OCI-LY7 (cell line): ENCODE measurements at regions not wholly inside any gene's neighbourhood (a gene's known extent, or its start where the extent isn't known, plus 50 kb on each side); places are given as distances from the start of the nearest gene placed in this dataset.

ENCODE experiments used
- BruUV-seq: library from RNA; stranded (reverse); fragments of 400-500 nt; replicated peaks from 2 replicates; lab custom pipeline; 2021; lab: Mats Ljungman, UMichigan
- CTCF ChIA-PET: fragments of 300-600 bp; sonication (Branson Sonifier 250); formaldehyde crosslinking; loops from one replicate; lab custom pipeline; 2022; ENCODE audit warnings: antibody characterized with exemption; ENCODE audit not compliant: unreplicated experiment; lab: Charles Lee
- POLR2A ChIA-PET: fragments of 300-600 bp; sonication (Branson Sonifier 250); formaldehyde crosslinking; loops from one replicate; lab custom pipeline; 2022; ENCODE audit warnings: antibody characterized with exemption; lab: Charles Lee
- DNase-seq: peaks from one replicate; pipeline ENCODE4 v3.0.0-alpha.2; 2015; ENCODE audit warnings: low spot score
- H2AFZ ChIP-seq: fragments of 200-600 bp; sonication (generic), shearing (Covaris generic); 2 replicates; pipeline ENCODE4 v1.6.1; 2014; ENCODE audit warnings: mild to moderate bottlenecking, antibody characterized with exemption, low read length, moderate library complexity
- H3K27ac ChIP-seq: fragments of 200-600 bp; sonication (generic); 2 replicates; pipeline ENCODE4 v1.5.1; 2014; ENCODE audit warnings: mixed run types, low read depth, mild to moderate bottlenecking, moderate library complexity, low read length, inconsistent platforms; ENCODE audit not compliant: poor library complexity, severe bottlenecking
- H3K36me3 ChIP-seq: fragments of 200-600 bp; sonication (generic); 2 replicates; pipeline ENCODE4 v1.6.1; 2014; ENCODE audit warnings: mild to moderate bottlenecking, antibody characterized with exemption, low read length, moderate library complexity, mixed read lengths; ENCODE audit not compliant: insufficient read depth
- H3K4me1 ChIP-seq: fragments of 200-600 bp; sonication (generic); 2 replicates; pipeline ENCODE4 v1.5.1; 2014; ENCODE audit warnings: mild to moderate bottlenecking, low read length; ENCODE audit not compliant: insufficient read depth, poor library complexity, severe bottlenecking
- H3K4me2 ChIP-seq: fragments of 200-600 bp; sonication (generic); 2 replicates; pipeline ENCODE4 v1.6.1; 2014; ENCODE audit warnings: mild to moderate bottlenecking, low read length
- H3K4me3 ChIP-seq: fragments of 200-600 bp; sonication (generic); 2 replicates; pipeline ENCODE4 v1.5.1; 2014; ENCODE audit warnings: mild to moderate bottlenecking, low read depth, low read length; ENCODE audit not compliant: poor library complexity, severe bottlenecking
- H3K79me2 ChIP-seq: fragments of 200-600 bp; sonication (generic); 2 replicates; pipeline ENCODE4 v1.6.1; 2016; ENCODE audit warnings: low read depth, mild to moderate bottlenecking, low read length, moderate library complexity, mixed read lengths; ENCODE audit not compliant: insufficient read depth
- H3K9me2 ChIP-seq: fragments of 200-600 bp; sonication (generic); 2 replicates; pipeline ENCODE4 v1.6.1; 2016; ENCODE audit warnings: mild to moderate bottlenecking, low read length, mixed read lengths; ENCODE audit not compliant: insufficient read depth
- H3K9me3 ChIP-seq: fragments of 200-600 bp; sonication (generic); 2 replicates; pipeline ENCODE4 v1.6.1; 2014; ENCODE audit warnings: mild to moderate bottlenecking, mixed run types, low read length, mixed read lengths
- H4K20me1 ChIP-seq: fragments of 200-600 bp; sonication (generic); 2 replicates; pipeline ENCODE4 v1.6.1; 2014; ENCODE audit warnings: mild to moderate bottlenecking, antibody characterized with exemption, low read length, moderate library complexity, mixed read lengths; ENCODE audit not compliant: insufficient read depth
- EZH2phosphoT487 ChIP-seq: fragments of 200-600 bp; sonication (generic); IDR thresholded peaks from 2 replicates; pipeline ENCODE4 v1.6.1; 2018; ENCODE audit warnings: low read depth, borderline replicate concordance, mild to moderate bottlenecking, mixed run types, antibody characterized with exemption, low read length, moderate library complexity, mixed read lengths
- intact Hi-C: fragments of 100-400 bp; cut with micrococcal nuclease; formaldehyde crosslinking; loops from one replicate; pipeline ENCODE4 v1.10.0; 2022; ENCODE audit not compliant: unreplicated experiment
- TF ChIP-seq, protein P1 (sequence below): fragments of 200-600 bp; sonication (generic); conservative IDR thresholded peaks from 2 replicates; pipeline ENCODE4 v1.5.1; 2014; ENCODE audit warnings: mild to moderate bottlenecking, antibody characterized with exemption, low read length, moderate library complexity, mixed read lengths

DNA sequence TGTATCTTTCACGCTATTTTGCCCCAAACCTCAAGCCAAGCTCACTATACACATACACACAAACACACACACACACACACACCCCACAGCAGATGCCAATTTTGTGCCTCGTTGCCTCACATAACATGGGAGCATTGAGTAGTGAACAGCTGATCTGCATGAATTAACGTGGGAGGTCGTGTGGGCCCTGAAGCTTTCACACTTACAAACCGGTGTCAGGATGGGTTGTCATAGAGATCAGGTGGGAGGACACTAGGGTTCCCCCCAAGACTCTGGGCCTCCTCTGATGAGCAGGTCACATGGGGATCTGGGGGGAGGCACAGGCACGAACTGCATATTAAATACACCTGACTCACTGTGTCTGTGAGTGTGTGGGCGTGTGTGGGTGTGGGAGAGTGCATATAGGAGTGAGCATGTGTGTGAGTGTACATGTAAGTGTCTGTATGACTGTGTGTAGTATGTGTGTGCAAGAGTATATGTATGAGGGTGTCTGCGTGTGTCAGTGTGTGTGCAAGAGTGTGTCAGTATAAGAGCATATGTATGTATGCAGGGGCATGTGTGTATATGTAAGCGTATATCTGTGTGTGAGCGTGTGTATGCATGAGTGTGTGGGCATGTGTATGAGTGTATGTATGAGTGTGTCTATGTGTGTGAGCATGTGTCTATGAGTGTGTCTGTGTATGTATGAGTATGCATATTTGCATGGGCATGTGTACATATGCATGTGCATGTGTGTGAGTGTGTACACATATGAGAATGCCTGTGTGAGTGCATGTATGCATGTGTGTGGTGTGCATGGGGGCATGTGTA is 370.4 kb downstream of the PREX1 start:
- Histone ChIP-seq H3K9me3 (no peaks in the 10 kb centered on the region), H3K9me2 (no peaks in the 10 kb centered on the region), H3K4me1 (peaks cover 5% of the 10 kb centered on the region), H3K36me3 (no peaks in the 10 kb centered on the region), H3K4me2 (no peak overlapping the region), H4K20me1 (no peaks in the 10 kb centered on the region), H3K79me2 (no peaks in the 10 kb centered on the region), H3K27ac (no peak overlapping the region), H3K4me3 (no peak overlapping the region), H2AFZ (no peak overlapping the region)
- no TSS peak for BruUV-seq
- intact Hi-C loops, result no loop called here
- TF ChIP-seq EZH2phosphoT487, result no peak
- TF ChIP-seq, protein P1, sequence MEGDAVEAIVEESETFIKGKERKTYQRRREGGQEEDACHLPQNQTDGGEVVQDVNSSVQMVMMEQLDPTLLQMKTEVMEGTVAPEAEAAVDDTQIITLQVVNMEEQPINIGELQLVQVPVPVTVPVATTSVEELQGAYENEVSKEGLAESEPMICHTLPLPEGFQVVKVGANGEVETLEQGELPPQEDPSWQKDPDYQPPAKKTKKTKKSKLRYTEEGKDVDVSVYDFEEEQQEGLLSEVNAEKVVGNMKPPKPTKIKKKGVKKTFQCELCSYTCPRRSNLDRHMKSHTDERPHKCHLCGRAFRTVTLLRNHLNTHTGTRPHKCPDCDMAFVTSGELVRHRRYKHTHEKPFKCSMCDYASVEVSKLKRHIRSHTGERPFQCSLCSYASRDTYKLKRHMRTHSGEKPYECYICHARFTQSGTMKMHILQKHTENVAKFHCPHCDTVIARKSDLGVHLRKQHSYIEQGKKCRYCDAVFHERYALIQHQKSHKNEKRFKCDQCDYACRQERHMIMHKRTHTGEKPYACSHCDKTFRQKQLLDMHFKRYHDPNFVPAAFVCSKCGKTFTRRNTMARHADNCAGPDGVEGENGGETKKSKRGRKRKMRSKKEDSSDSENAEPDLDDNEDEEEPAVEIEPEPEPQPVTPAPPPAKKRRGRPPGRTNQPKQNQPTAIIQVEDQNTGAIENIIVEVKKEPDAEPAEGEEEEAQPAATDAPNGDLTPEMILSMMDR, result no peak
- CTCF ChIA-PET, result no interaction called here
- no peak for DNase-seq
- POLR2A ChIA-PET, result no interaction called here

- DNase-seq, result no peak
Observed at GRCh38 chr20:48456366-48457192, 371.2 kb downstream of the PREX1 start.

More at GRCh38 chr20:48456366-48457192, 371.2 kb downstream of the PREX1 start:
- Histone ChIP-seq H3K4me2 (no peak overlapping the region), H3K9me3 (no peaks in the 10 kb centered on the region), H3K27ac (no peak overlapping the region), H3K9me2 (no peaks in the 10 kb centered on the region), H3K4me3 (no peak overlapping the region), H4K20me1 (no peaks in the 10 kb centered on the region), H3K4me1 (peaks cover 5% of the 10 kb centered on the region), H3K79me2 (no peaks in the 10 kb centered on the region), H2AFZ (no peak overlapping the region), H3K36me3 (no peaks in the 10 kb centered on the region)
- BruUV-seq, result no TSS peak
- CTCF ChIA-PET, result no interaction called here
- POLR2A ChIA-PET, result no interaction called here
- TF ChIP-seq, protein P1, result no peak
- TF ChIP-seq EZH2phosphoT487, result no peak
- intact Hi-C loops, result no loop called here
